ENCODE measurements at regions not wholly inside any gene's neighbourhood (a gene's known extent, or its start where the extent isn't known, plus 50 kb on each side); places are given as distances from the start of the nearest gene placed in this dataset.
"Not testable (repeated sequence)": the region's sequence is repeated elsewhere in the genome, so short reads cannot be mapped to it uniquely, and the experiment has no call there.

DNA sequence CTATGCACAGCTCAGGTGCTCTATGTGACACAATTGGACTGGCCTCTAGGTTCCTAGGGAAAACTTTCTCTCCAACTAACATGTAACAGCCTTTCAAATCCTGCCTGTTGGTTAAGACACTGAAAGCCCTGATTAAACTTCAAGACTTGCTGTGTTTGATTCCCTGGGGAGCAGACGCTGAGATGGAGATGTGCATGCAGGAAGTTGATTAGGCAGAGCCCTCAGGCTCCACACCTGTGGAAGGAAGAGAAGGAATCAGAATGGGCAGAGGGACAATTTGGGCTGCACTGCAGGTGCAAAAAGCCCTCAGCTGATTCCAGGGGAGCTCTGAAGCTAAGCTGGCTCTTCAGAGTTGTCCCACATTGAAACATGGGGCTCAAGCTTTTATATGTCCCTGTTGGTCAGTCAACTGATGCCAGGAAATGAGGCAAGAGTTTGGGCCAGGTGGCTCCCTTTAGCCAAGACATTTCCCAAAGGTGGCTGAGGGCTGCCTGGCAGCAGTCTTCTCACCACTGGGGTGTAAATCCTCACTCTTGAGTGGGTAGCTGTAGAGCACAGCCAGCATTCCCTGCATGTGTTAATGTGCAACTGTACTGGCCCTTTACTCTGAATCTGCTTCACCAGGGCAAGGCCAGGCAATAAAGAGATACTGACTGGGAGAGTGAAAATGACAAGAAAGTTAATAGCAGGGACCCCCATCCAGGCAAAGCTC, 199.5 kb upstream of the DDX18 start:
- H3K4me3 ChIP-seq (replicated peaks in 1 of 4; ENCODE audit: control extremely low read depth in 1 of 4, insufficient read depth in 1 of 4, low read depth in 3 of 4, low read length in 4 of 4) = no peak overlapping the region
- H3K27ac ChIP-seq (ENCODE audit: insufficient read depth, low read length) = no peak overlapping the region
- H3K9me3 ChIP-seq (ENCODE audit: control insufficient read depth, insufficient read depth, low read depth, low read length) = no peaks in the 10 kb centered on the region
- no peaks in the 10 kb centered on the region for H3K4me1 ChIP-seq (ENCODE audit: control insufficient read depth, extremely low read depth, insufficient read depth, low read length)
- no peaks in the 10 kb centered on the region for H3K36me3 ChIP-seq (ENCODE audit: control insufficient read depth, insufficient read depth, low read length)
- no peak overlapping the region for H2AFZ ChIP-seq (ENCODE audit: low read length)
- no peak overlapping the region for H3K9ac ChIP-seq (ENCODE audit: insufficient read depth, low read length)
- no peak for DNase-seq (ENCODE audit: low read depth in 2 of 2)
- H3K79me2 ChIP-seq (ENCODE audit: control insufficient read depth, insufficient read depth, low read length) = no peaks in the 10 kb centered on the region
- no peak overlapping the region for H3K4me2 ChIP-seq (ENCODE audit: extremely low read depth, insufficient read depth, low read length)
- no peaks in the 10 kb centered on the region for H4K20me1 ChIP-seq (ENCODE audit: control insufficient read depth, extremely low read depth, insufficient read depth, low read length)
- no peak for TF ChIP-seq CTCF (conservative IDR thresholded peaks at IDR 0.05 in 1 of 2, IDR thresholded peaks at IDR 0.05 in 1 of 2; ENCODE audit: low read depth in 1 of 2, low read length in 2 of 2)
- TF ChIP-seq EZH2 (IDR thresholded peaks at IDR 0.05; ENCODE audit: low read length, missing control alignments) = no peak
- no peaks in the 10 kb centered on the region for H3K27me3 ChIP-seq (ENCODE audit: control insufficient read depth, insufficient read depth, low read length)

DNA sequence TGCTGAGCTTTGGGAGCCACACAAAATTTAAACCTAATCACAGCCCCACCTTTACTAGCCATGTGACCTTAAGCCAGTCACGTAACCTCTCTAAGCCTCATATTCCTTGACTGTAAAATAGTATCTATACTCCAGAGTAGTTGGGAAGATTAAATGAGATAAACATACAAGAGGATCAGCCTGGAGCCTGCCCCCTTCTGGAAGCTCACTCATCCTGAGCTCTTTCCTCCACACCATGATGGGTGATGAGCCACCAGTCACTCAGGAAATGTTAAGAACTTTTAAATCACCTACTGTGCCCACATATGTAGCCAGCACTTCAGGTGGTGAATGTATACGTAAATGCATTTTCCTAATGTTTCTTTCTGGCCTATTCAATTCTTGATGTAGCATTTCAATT, 195.9 kb upstream of the DDX18 start:
- Histone ChIP-seq H3K27me3 (ENCODE audit: control insufficient read depth, insufficient read depth, low read length) (no peaks in the 10 kb centered on the region), H3K36me3 (ENCODE audit: control insufficient read depth, insufficient read depth, low read length) (no peaks in the 10 kb centered on the region), H3K27ac (ENCODE audit: insufficient read depth, low read length) (no peak overlapping the region), H3K4me2 (ENCODE audit: extremely low read depth, insufficient read depth, low read length) (no peak overlapping the region), H3K4me3 (replicated peaks in 1 of 4; ENCODE audit: control extremely low read depth in 1 of 4, insufficient read depth in 1 of 4, low read depth in 3 of 4, low read length in 4 of 4) (no peak overlapping the region), H3K79me2 (ENCODE audit: control insufficient read depth, insufficient read depth, low read length) (no peaks in the 10 kb centered on the region), H3K4me1 (ENCODE audit: control insufficient read depth, extremely low read depth, insufficient read depth, low read length) (no peaks in the 10 kb centered on the region), H2AFZ (ENCODE audit: low read length) (no peak overlapping the region), H3K9ac (ENCODE audit: insufficient read depth, low read length) (no peak overlapping the region), H3K9me3 (ENCODE audit: control insufficient read depth, insufficient read depth, low read depth, low read length) (no peaks in the 10 kb centered on the region), H4K20me1 (ENCODE audit: control insufficient read depth, extremely low read depth, insufficient read depth, low read length) (no peaks in the 10 kb centered on the region)
- TF ChIP-seq CTCF (conservative IDR thresholded peaks at IDR 0.05 in 1 of 2, IDR thresholded peaks at IDR 0.05 in 1 of 2; ENCODE audit: low read depth in 1 of 2, low read length in 2 of 2) = no peak
- TF ChIP-seq EZH2 (IDR thresholded peaks at IDR 0.05; ENCODE audit: low read length, missing control alignments) = no peak
- DNase-seq (ENCODE audit: low read depth in 2 of 2) = no peak

DNA sequence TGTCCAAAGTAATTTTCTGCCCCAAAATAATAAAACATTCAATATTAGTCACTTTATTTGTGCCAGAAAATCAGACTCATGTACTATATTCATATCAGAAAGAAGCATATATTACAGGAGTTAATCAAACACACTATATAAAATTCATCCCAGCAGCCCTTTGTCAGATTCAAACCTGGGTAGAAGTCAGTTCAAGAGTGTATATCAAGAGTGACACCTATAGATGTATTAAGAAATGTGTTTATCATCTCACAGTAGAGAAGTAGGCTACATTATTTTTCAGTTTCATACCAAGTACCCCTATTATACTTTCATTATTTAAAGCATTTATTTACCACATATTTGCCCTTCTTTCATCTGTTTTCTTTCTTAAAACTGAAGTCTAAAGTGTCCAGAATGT, 193.2 kb upstream of the DDX18 start:
- no peaks in the 10 kb centered on the region for H4K20me1 ChIP-seq (ENCODE audit: control insufficient read depth, extremely low read depth, insufficient read depth, low read length)
- no peaks in the 10 kb centered on the region for H3K27me3 ChIP-seq (ENCODE audit: control insufficient read depth, insufficient read depth, low read length)
- H2AFZ ChIP-seq (ENCODE audit: low read length) = no peak overlapping the region
- no peak for TF ChIP-seq EZH2 (IDR thresholded peaks at IDR 0.05; ENCODE audit: low read length, missing control alignments)
- no peak for TF ChIP-seq CTCF (conservative IDR thresholded peaks at IDR 0.05 in 1 of 2, IDR thresholded peaks at IDR 0.05 in 1 of 2; ENCODE audit: low read depth in 1 of 2, low read length in 2 of 2)
- no peak overlapping the region for H3K4me3 ChIP-seq (replicated peaks in 1 of 4; ENCODE audit: control extremely low read depth in 1 of 4, insufficient read depth in 1 of 4, low read depth in 3 of 4, low read length in 4 of 4)
- H3K79me2 ChIP-seq (ENCODE audit: control insufficient read depth, insufficient read depth, low read length) = no peaks in the 10 kb centered on the region
- H3K4me2 ChIP-seq (ENCODE audit: extremely low read depth, insufficient read depth, low read length) = no peak overlapping the region
- no peaks in the 10 kb centered on the region for H3K9me3 ChIP-seq (ENCODE audit: control insufficient read depth, insufficient read depth, low read depth, low read length)
- H3K9ac ChIP-seq (ENCODE audit: insufficient read depth, low read length) = no peak overlapping the region
- no peaks in the 10 kb centered on the region for H3K36me3 ChIP-seq (ENCODE audit: control insufficient read depth, insufficient read depth, low read length)
- no peak overlapping the region for H3K27ac ChIP-seq (ENCODE audit: insufficient read depth, low read length)
- DNase-seq (ENCODE audit: low read depth in 2 of 2) = no peak
- no peaks in the 10 kb centered on the region for H3K4me1 ChIP-seq (ENCODE audit: control insufficient read depth, extremely low read depth, insufficient read depth, low read length)

DNA sequence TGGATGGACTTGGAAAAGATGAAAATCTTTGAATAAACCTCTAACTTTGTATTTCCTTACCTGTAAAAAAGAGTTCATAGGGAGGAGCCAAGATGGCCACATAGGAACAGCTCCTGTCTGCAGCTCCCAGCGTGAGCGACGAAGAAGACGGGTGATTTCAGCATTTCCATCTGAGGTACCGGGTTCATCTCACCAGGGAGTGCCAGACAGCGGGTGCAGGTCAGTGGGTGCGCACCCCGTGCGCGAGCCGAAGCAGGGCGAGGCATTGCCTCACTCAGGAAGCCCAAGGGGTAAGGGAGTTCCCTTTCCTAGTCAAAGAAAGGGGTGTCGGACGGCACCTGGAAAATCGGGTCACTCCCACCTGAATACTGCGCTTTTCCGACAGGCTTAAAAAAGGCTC, 191.3 kb upstream of the DDX18 start:
- not testable (repeated sequence) for H2AFZ ChIP-seq (ENCODE audit: low read length); H3K36me3 ChIP-seq (ENCODE audit: control insufficient read depth, insufficient read depth, low read length); H3K79me2 ChIP-seq (ENCODE audit: control insufficient read depth, insufficient read depth, low read length); H3K9ac ChIP-seq (ENCODE audit: insufficient read depth, low read length); H3K4me3 ChIP-seq (replicated peaks in 1 of 4; ENCODE audit: control extremely low read depth in 1 of 4, insufficient read depth in 1 of 4, low read depth in 3 of 4, low read length in 4 of 4); H3K27me3 ChIP-seq (ENCODE audit: control insufficient read depth, insufficient read depth, low read length); H3K4me1 ChIP-seq (ENCODE audit: control insufficient read depth, extremely low read depth, insufficient read depth, low read length); H4K20me1 ChIP-seq (ENCODE audit: control insufficient read depth, extremely low read depth, insufficient read depth, low read length); DNase-seq (ENCODE audit: low read depth in 2 of 2); H3K9me3 ChIP-seq (ENCODE audit: control insufficient read depth, insufficient read depth, low read depth, low read length); H3K27ac ChIP-seq (ENCODE audit: insufficient read depth, low read length); H3K4me2 ChIP-seq (ENCODE audit: extremely low read depth, insufficient read depth, low read length)

Measured in fibroblast of lung (primary cell).